HG02852 (cell line): ENCODE measurements at regions not wholly inside any gene's neighbourhood (a gene's known extent, or its start where the extent isn't known, plus 50 kb on each side); places are given as distances from the start of the nearest gene placed in this dataset.

Source experiments
- ATAC-seq: cut with Tn5 transposase; IDR thresholded peaks from one replicate; pipeline ENCODE4 v1.9.1; 2021; ENCODE audit warnings: mild to moderate bottlenecking, moderate library complexity; ENCODE audit not compliant: unreplicated experiment

DNA sequence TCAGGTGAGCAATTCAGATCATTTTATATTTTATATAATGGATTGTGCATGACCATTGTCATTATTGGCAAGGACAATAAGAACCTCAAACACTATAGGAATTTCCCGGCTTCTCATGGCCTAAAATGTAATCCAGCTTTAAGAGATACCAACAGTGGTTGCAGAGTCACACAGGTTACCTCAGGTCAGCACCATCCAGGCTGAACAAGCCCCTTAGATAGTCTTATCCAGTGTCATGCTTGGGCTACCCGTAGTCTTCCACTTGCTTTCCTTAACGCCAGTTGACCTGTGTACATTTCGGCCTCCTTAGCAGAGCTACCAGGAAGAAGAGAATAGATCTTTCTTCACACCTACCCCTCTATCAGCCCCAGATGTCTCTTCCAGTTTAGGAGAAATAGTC, 293.3 kb upstream of the SYT4 start:
- no peak for ATAC-seq

DNA sequence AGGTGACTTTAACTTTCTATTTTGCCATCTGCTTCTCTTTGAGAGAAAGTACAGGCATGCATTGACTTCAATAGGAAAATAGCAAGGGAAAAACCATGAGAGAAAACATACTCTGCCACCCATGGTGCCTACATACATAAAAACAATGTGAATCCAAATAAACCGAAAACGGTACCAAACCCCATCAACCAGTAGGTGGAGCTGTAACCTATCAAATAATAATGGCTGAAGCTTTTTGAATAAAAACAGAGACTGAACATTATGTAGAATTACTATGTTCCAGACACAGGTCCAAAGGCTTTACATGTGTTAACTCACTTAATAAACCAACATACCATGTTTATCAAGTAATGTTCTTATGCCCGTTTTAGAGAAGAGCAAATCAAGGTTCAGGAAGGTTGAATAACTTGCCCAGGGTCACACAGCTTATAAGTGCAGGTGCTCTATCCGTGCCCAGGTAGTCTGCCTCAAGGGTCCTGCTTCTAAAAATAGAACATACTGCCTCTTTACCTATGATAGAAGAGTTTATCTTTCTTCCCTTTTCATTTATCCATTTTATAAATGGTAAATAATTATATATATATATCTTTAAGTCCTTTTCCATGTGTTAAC, 293.9 kb upstream of the SYT4 start:
- ATAC-seq, result peak; percentile 50

DNA sequence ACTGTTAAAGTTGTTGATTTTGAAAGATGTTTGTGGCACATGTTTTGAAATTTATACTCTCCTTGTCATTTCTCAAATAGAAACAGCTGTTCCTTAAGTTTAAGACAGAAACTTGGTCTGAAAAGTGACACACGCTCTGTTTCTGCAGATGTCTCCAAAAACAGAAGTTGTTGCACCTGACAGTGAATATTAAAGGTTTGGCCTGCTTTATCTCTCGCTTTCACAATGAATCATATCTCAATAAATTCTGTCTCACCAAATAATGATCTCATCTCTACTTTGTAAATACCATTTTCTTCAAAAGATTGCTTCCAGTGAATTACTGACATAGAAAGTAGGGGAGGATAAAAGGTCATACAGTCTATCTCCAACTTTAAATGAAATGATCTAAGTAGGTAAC, 294.9 kb upstream of the SYT4 start:
- peak; percentile 68 for ATAC-seq

DNA sequence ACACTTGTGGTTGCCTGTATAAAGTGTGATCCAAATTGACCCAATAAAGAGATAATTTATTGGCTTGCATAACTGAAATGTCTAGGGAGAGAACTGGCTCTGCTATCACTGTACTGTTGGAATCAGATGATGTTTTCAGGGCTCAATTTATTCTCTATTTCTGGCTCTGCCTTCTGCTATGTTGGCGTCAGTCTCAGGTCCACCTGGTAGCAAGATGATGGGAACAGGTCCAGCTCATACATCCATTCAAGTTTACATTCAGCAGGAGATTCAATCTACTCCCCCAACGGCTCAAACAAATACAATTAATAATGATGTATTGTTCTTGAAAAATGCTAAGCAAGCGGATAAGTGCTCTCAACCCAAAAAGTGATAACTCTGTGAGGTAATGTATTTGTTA, 297.7 kb upstream of the SYT4 start:
- no peak for ATAC-seq

DNA sequence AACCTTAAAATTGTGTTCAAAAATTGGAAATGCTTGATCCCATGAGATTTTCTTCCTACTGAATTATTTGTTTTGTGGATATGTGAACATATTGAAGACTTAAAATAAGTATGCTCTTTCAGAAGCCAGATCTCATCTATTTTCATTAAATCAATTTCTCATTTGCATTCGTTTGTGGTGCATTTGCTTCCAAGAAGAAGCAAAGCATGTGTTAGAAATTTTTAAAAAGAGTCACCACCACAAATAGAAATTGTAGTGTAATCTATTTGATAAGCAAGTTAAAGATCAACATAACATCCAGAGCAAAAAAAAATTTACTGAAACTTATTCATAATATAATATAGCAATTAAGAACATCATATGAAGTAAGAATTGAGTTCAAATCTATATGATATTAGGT, 300.9 kb upstream of the SYT4 start:
- no peak for ATAC-seq

DNA sequence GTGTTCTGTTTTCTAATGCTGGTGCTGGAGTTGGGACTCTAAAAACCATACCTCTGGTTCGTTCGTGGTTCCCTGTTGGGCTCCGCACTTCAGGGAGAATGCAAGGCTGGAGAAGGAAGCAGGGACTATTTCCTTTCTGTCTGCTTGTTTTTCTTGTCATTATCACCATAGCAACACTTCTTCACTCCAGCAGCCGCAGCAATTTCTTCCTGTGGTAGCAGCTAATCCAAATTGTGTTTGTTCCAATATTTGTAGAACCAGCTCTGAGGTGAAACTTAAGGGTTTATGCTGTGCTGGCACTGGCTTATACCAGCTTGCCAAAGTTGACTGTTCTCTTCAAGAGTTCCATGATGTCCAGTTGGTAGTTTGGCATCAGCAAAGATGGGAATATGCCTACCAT, 301.4 kb upstream of the SYT4 start:
- no peak for ATAC-seq

DNA sequence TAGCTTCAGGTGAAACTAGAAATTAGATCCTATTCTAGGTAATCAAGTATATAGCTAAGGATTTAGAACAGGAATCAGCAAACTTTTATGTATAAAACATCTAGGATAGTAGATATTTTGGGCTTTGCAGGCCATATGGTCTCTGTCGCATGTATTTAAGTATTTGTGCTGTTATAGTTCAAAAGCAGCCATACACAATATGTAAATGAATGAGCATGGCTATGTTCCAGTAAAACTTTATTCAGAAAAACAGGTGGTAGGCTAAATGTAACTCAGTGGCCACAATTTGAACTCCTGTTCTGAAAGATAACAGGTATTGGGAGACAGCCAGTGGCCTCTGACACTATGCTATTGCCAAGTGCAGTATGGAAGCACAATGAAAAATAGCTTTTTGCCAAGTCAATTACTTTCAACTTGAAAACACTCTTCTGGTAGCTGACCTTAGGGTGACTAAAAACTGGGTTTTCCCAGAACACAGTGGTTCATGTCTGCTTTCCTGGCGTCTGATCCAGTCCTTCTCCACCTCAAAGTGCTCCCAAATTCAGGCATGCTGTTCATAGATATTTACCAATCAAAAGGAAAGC, 304.7 kb upstream of the SYT4 start:
- no peak for ATAC-seq

DNA sequence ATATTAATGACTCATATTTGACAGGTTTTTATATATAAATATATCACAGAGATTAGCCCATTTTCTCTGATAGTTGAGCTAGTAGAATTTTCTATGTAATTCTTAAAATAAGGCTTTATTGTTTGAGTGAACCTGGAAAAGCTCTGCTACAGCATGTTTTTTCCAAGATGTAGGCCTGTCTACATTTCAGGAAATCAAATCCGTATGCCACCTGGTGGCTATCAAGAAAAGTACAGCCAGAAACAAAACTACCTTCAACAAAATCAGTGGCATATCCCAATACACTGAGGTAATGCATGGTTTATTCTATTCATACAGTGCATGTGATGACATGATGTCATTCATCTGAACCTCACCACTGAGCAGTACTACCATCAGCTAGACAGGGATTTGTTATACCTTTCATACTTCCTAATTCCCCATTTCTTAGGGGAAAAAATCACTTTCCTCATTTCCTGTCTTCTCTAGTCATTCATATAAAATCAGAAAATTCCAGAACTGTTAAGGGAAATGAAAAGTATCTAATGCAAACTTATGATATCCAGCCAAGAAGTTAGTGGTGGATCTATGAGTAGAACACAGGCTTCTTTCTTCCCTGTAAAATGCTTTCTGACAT, 310.4 kb upstream of the SYT4 start:
- ATAC-seq, result peak; percentile 62

DNA sequence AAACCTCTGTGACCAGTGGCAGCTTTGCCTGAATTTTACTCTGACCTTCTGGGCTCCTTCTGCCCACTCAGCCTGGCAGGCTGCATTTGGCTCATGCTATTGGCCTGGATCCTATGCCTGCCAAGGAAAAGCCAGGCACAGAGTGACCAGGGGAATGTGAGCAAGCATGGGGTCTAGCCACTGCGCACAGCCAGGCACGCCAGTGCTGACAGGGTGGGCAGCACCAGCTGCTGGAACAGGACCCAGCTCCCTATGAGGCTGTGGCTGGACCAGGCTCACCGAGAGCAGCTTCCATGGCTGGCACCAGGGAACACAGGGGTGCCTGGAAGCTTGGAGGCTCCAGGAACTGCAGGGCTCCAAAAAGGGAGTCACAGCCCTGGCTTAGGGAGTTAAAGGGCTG, 311.5 kb upstream of the SYT4 start:
- ATAC-seq, result no peak

DNA sequence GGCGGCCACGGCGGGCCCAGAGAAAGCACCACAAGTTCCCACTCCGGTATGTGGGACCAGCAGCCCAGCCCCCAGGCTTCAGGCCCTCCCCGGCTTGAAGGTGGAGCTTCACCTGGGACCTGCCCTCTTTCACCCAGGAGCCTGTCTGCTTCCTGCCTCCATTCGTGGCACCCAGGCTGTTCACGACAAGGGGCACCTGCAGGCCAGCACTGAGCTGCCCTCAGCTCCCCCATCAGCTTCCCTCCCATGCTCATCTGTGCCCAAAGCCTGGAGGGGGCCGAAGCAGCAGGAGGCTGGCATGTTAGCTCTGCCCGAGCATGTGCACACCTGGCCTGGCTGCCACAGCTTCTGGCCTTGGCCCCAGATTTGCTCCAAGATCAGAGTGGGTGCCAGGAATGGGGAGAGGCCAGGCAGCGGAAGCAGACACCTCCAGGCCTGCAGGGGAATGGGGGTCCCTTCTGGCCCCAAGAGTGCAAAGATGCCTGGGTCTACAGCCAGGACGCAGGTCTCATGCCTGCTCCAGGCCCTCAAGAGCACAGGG, 312.4 kb upstream of the SYT4 start:
- ATAC-seq, result no peak

DNA sequence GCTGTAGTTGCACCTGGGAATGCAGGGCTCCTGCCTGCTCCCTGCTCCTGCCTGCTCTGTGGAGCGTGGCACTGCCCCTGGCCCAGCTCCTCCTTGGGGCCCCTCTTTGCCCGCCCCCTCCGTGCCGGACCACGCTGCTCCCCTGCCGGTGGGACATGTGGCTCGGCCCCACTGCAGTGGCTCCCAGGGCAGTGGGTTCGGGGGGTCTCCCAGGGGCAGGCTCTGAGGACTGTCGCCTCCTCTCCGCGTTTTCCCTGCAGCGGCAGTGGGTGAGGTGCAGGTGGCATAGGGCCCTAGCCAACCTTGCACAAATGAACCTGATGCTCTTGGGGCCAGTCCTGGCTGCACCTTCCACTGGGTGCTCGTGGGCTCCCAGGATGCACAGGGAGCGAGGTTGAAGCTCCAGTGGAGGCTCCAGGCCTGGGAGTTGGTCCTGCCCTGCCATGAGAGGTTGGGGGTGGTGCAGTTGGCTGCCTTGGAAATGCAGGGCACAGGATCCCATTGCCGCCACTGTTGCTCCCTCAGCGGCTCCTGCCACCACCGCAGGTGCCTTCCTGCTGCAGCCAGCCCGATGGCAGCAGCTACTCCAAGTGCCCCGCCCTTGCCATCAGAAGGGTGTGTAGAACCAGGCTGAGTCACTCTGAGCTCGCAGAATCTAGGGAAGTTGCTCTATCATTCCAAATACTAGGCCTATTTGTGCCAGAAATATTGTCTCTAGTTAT, 313.1 kb upstream of the SYT4 start:
- no peak for ATAC-seq

DNA sequence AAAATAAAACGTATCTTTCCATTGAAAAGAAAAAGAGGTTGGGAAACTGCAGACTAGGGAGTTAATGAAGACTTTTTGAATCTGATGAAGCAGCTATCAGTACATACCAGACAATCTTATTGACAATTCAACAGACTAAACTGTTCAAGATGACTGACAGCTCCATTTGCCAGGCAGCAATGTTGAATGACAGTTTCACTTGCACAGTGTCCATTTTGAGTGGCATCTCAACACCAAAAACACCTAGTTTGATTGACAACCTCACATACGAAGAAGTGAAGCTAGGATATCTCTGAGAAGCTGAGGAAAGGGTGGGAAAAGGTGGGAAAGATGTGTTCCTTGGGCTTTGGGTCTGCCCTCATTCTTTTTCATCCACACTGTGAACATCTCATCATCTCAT, 315.0 kb upstream of the SYT4 start:
- ATAC-seq, result no peak

DNA sequence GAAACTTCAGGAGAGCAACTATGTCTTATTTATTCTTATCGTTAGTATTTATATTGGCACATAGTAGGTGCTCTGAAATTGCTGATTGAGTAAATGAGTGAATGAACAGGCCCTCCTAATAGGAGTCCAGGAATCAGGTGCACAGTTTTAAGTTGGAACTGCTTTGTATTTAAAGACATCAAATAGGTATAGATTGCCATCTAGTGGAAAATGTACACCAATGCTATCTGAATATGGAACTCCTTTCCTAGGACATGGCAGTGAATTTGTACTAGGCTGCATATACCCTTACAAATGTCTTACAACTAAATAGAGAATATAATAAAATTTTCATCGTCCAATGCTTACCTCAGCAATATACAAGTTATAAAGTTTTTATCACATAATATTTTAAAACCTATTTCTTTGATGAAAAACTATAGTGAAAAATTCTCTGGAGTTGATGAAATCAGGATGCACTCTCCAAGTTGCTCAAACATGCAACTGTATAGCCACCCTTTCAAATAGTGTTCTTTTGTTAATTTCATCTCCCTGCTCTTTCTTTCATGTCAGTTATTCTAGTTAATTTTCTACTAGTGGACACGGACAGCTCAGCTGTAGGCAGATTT, 318.9 kb upstream of the SYT4 start:
- peak; percentile 81 for ATAC-seq

DNA sequence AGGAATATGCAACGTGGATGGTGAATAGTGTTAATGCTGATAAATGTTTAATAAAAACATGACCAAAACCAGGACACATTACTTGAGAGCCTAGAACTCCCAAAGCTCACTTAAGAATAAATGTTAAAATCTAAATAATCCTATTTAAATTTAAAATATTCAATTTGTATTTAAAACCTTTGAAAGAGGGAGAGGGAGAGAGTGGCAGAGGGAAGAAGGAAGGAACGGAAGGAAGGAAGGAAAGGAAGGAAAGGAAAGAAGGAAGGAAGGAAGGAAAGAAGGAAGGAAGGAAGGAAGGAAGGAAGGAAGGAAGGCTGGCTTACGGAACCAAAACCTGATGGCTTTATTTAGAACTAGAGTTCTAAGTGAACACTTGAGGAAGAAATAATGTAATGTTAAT, 324.1 kb upstream of the SYT4 start:
- ATAC-seq, result no peak

DNA sequence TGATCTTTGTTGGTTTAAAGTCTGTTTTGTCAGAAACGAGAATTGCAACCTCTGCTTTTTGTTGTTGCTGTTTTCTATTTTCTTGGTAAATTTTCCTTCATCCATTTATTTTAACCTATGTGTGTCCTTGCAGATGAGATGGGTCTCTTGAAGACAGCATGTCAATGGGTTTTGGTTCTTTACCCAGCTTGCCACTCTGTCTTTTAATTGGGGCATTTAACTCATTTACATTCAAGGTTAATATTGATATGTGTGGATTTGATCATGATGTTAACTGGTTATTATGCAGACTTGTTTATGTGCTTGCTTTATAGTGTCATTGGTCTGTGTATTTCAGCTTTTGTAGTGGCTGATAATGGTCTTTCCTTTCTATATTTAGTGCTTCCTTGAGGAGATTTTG, 327.9 kb upstream of the SYT4 start:
- no peak for ATAC-seq

DNA sequence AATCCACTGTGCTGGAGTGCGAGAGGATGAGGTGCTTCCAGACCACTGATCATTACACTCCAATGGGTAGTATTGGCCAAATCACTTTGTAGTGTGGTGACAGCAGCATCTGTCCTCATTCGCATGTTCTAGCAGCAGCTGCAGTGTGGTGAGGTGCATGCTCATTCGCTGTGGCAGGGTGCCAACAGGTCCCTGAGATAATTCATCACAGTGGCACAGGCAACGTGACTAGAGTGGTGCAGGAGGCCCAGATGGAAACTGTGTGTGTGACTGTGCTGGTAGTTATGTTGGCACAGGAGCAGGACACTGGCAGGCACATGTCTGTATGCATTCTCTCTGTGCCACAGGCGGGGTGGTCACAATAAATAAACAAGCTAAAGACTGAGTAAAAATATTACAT, 329.5 kb upstream of the SYT4 start:
- ATAC-seq, result no peak

DNA sequence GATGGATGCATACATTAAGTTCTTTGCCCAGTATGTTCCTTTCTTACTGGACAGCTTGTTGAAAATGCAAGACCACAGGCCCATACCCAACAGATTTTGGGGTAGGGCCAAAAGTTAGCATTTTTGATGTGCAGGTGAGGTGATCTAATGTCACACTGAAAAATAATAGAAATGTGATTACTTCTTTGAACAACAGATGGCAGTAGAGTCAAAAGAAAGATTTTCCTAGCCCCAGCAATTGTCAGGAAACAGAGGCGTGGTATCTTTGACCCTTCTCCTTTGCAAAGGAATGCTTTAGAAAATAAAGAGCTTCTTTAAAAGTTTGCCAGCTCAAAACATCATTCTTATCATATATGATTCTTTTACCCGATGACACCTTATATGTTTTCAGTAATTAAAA, 343.6 kb upstream of the SYT4 start:
- peak; percentile 75 for ATAC-seq

DNA sequence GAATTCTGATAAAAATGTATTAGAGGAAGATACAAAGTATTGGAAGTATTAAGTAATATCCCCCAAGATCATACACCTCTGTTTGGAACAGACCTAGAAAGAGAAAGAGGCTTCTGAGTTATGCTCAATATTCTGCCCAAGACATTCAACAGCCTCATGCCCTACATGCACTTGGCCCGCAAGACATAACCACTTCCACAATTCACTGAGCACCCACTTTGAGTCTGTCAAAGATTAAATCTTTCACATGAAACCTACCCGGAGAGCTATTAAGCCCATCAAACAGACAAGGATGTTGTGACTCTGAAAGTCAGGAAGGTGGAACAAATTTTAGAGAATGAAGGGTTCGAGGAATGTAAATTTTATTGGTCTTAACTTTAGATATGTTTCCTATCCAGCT, 344.7 kb upstream of the SYT4 start:
- ATAC-seq, result no peak

DNA sequence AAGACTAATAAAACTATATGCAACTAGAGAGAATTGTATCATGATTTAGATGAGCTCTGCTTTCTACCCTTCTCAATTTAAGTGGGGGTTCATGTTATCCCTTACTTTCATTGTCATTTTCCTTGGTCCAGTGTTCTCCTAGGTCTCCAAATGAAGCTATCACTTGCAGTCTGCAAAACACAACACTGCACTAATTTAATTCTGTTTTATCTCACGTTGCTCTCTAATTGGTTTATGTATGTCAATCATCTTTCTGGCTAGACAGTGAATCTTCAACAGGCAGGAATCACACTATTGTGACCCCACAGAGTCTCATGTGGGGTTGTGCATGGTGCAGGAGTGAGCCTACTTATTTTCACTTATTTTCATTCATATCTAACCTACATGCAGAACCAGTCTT, 348.3 kb upstream of the SYT4 start:
- no peak for ATAC-seq

DNA sequence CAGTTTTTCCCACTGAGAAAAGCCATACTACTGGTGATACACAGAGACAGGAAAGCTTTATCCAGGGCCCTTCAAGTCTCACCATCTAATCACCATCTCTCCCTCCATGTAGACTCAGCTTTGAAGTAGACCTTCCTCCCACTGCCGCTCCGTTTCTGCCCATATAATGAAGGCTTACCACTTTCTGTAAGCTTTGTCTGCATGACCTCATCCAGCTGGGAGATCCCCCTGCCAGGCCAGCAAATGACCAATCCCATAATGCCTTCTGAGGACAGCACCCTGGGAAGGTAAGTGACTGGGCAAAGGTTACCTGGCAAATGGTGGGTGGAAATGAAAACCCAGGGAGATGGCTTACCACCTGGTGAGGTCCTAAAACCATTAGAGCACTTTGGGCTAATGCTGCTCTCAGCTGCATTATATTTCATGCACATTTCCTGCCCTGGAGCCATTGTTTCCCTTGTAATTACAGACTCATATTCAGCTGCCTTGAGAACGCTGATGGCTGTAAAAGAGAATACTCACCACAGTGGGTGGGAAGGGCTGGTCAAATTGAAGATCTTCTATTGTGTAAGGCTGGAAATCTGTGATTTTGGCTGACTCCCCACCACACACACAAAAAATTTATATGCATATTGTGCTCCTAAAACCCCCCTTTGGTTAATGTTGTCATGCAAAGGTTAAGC, 350.7 kb upstream of the SYT4 start:
- no peak for ATAC-seq

DNA sequence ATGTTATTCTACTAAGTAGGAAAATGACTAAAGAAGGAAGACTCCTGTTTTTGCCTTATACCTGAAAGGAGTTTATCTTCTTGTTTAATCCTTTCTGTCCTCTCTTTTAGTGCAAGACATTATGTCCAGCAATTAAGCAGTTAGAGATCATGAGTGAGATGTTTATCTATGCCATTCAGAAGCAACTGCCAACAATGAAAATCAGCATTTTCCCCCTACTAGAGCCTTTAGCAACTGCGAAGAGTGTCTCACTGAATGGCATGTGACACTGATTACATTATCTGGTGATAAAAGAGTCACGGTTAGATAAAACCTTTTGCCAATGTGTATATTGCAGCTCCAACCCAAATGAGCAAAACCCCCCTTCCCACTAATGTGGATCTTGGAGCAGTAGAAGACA, 357.7 kb upstream of the SYT4 start:
- no peak for ATAC-seq
